ENCODE measurements at regions not wholly inside any gene's neighbourhood (a gene's known extent, or its start where the extent isn't known, plus 50 kb on each side); places are given as distances from the start of the nearest gene placed in this dataset.

GRCh38 chr6:147820520-147820919, 312.0 kb downstream of the SAMD5 start:
- TF ChIP-seq CTCF (IDR thresholded peaks at IDR 0.05) = no peak
- intact Hi-C loops (cut with DNase I) = no loop called here

GRCh38 chr6:147821295-147821897, 312.9 kb downstream of the SAMD5 start:
- H3K27ac ChIP-seq = no peak overlapping the region
- H3K4me3 ChIP-seq = no peak overlapping the region
- no peak for DNase-seq (ENCODE audit: low spot score in 2 of 2)
- no peak for TF ChIP-seq CTCF (IDR thresholded peaks at IDR 0.05)
- no peaks in the 10 kb centered on the region for H3K9me3 ChIP-seq
- no peaks in the 10 kb centered on the region for H3K4me1 ChIP-seq
- no peaks in the 10 kb centered on the region for H3K27me3 ChIP-seq
- intact Hi-C loops (cut with DNase I) = no loop called here
- no peaks in the 10 kb centered on the region for H3K36me3 ChIP-seq

More at GRCh38 chr6:147820520-147820919, 312.0 kb downstream of the SAMD5 start:
- Histone ChIP-seq H3K27ac (no peak overlapping the region), H3K36me3 (no peaks in the 10 kb centered on the region), H3K4me1 (no peaks in the 10 kb centered on the region), H3K27me3 (no peaks in the 10 kb centered on the region), H3K4me3 (no peak overlapping the region), H3K9me3 (no peaks in the 10 kb centered on the region)
- DNase-seq (ENCODE audit: low spot score in 2 of 2) = no peak

DNA sequence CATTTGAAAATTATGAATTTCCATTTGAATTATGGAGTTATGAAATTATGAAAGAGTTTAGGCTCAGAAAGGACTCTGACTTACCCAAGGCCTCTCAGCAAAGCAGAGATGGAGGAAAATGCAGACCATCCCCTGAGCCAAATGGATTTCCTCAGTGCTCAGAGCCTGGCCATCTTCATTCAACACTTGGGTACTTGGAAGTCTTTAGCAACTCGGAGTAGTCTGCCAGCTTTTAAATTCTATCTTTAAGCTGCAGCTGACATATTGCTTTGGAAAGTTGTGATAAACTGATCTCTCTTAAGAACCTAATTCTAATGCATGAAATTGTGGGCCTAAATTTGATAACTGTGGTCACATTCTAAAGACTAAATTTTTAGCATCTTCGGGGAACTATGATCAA, 315.4 kb downstream of the SAMD5 start:
- Histone ChIP-seq H3K4me3 (no peak overlapping the region), H3K36me3 (no peaks in the 10 kb centered on the region), H3K27me3 (no peaks in the 10 kb centered on the region), H3K27ac (no peak overlapping the region), H3K9me3 (no peaks in the 10 kb centered on the region), H3K4me1 (no peaks in the 10 kb centered on the region)
- intact Hi-C loops (cut with DNase I) = no loop called here
- TF ChIP-seq CTCF (IDR thresholded peaks at IDR 0.05) = no peak
- DNase-seq (ENCODE audit: low spot score in 2 of 2) = no peak

DNA sequence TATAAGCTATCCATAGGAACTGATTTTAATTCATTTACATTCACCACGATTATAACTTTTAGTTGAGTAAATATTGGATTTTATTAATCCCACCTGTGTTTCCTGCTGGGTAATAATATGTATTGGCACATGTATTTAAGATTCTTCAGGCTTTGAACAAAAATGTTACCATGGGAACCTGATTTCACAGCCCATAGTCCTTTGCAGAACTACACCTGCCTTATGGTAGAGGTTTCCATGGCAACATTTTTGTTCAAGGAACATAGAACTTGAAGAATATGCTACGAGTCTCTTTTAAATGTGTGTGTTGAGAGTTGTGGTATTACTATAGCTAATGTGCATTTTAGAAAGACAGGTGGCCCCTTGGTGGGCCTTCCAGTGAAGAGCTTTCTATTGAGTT, 317.4 kb downstream of the SAMD5 start:
- Histone ChIP-seq H3K9me3 (no peaks in the 10 kb centered on the region), H3K36me3 (no peaks in the 10 kb centered on the region), H3K4me3 (no peak overlapping the region), H3K27ac (no peak overlapping the region), H3K4me1 (no peaks in the 10 kb centered on the region), H3K27me3 (no peaks in the 10 kb centered on the region)
- no peak for TF ChIP-seq CTCF (IDR thresholded peaks at IDR 0.05)
- intact Hi-C loops (cut with DNase I) = no loop called here
- no peak for DNase-seq (ENCODE audit: low spot score in 2 of 2)

DNA sequence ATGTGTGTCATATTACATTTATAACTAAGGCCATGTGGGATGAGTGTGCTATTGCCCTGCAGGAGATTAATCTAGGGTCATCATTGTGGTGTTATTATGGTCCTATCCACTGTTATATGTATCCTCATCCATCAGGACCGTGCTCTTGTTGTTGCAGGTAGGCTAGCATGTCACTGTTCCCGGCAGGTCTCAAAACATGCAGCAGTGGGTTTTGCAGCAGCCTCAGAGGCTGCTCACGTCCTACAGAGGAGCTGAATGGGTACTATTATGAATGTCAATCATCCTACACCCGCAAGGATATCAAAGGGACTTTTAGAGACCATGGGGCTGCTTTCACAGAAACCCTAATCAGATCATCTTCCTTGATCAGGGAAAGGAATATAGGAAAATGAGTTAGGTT, 318.2 kb downstream of the SAMD5 start:
- Histone ChIP-seq H3K27me3 (no peaks in the 10 kb centered on the region), H3K4me1 (no peaks in the 10 kb centered on the region), H3K27ac (no peak overlapping the region), H3K4me3 (no peak overlapping the region), H3K36me3 (no peaks in the 10 kb centered on the region), H3K9me3 (no peaks in the 10 kb centered on the region)
- intact Hi-C loops (cut with DNase I) = no loop called here
- DNase-seq (ENCODE audit: low spot score in 2 of 2) = no peak
- TF ChIP-seq CTCF (IDR thresholded peaks at IDR 0.05) = no peak

- H3K27ac ChIP-seq = no peak overlapping the region
- TF ChIP-seq CTCF (IDR thresholded peaks at IDR 0.05) = no peak
- DNase-seq (ENCODE audit: low spot score in 2 of 2) = no peak
- H3K4me1 ChIP-seq = no peaks in the 10 kb centered on the region
- H3K9me3 ChIP-seq = no peaks in the 10 kb centered on the region
- no peak overlapping the region for H3K4me3 ChIP-seq
- no peaks in the 10 kb centered on the region for H3K36me3 ChIP-seq
- intact Hi-C loops (cut with DNase I) = no loop called here
- no peaks in the 10 kb centered on the region for H3K27me3 ChIP-seq
Observed at GRCh38 chr6:147829418-147829817, 320.9 kb downstream of the SAMD5 start.

Measured in ascending aorta (tissue), 2 donors.